Breast epithelium (tissue), 3 donors: ENCODE measurements at regions not wholly inside any gene's neighbourhood (a gene's known extent, or its start where the extent isn't known, plus 50 kb on each side); places are given as distances from the start of the nearest gene placed in this dataset.

Source experiments
- POLR2A ChIP-seq: fragments of 450-650 bp; IDR thresholded peaks from one replicate; pipeline ENCODE4 v1.6.1; 2016; ENCODE audit warnings: antibody characterized with exemption, mild to moderate bottlenecking, moderate library complexity
- POLR2AphosphoS5 ChIP-seq, 3 donors: sonication (generic); formaldehyde crosslinking; IDR thresholded peaks; one replicate each; pipeline ENCODE4 v1.6.1; 2017; ENCODE audit warnings: antibody characterized with exemption in 3 of 3
- TF ChIP-seq, protein P1 (sequence below), 3 donors: fragments of 450-650 bp; IDR thresholded peaks; one replicate each; pipeline ENCODE4 v1.5.1; 2016 to 2017; ENCODE audit warnings: antibody characterized with exemption in 3 of 3, mild to moderate bottlenecking in 3 of 3, moderate library complexity in 3 of 3

DNA sequence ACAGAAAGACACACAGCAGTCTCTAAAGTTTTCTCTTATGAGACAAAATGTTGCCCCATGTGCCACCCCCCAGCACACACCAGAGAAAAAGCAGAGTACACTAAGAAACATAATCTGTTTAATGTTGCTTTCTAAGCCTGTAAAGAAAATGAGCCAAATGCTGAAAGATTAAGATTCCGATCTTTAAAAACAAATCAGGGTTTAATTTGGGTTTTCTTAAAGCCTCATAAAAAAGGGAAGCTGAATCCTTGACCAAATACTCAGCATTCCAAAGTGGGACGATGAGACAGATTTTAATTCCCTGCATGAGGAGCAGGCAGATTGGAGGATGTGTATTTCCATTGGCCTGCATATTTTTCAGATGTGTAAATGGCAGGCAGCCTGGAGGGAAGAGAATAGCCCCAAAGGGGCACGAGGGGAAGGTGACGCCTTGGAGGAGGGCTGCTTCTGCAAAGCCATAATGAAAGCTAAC is 118.4 kb downstream of the COPRS start:
- TF ChIP-seq, protein P1, sequence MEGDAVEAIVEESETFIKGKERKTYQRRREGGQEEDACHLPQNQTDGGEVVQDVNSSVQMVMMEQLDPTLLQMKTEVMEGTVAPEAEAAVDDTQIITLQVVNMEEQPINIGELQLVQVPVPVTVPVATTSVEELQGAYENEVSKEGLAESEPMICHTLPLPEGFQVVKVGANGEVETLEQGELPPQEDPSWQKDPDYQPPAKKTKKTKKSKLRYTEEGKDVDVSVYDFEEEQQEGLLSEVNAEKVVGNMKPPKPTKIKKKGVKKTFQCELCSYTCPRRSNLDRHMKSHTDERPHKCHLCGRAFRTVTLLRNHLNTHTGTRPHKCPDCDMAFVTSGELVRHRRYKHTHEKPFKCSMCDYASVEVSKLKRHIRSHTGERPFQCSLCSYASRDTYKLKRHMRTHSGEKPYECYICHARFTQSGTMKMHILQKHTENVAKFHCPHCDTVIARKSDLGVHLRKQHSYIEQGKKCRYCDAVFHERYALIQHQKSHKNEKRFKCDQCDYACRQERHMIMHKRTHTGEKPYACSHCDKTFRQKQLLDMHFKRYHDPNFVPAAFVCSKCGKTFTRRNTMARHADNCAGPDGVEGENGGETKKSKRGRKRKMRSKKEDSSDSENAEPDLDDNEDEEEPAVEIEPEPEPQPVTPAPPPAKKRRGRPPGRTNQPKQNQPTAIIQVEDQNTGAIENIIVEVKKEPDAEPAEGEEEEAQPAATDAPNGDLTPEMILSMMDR (IDR thresholded peaks at IDR 0.05) = no peak
- TF ChIP-seq POLR2AphosphoS5 (IDR thresholded peaks at IDR 0.05) (no peak), POLR2A (no peak)
